ENCODE measurements at regions not wholly inside any gene's neighbourhood (a gene's known extent, or its start where the extent isn't known, plus 50 kb on each side); places are given as distances from the start of the nearest gene placed in this dataset.

- Mint-ChIP-seq H3K9me3 (no peaks in the 10 kb centered on the region), H3K27me3 (ENCODE audit: low read depth) (peaks cover 20% of the 10 kb centered on the region), H3K36me3 (no peaks in the 10 kb centered on the region), H3K27ac (no peak overlapping the region), H3K4me3 (no peak overlapping the region), H3K4me1 (peaks cover 2% of the 10 kb centered on the region)
- TF ChIP-seq CTCF (IDR thresholded peaks at IDR 0.05; ENCODE audit: unreplicated experiment), result no peak
- no peak for DNase-seq (ENCODE audit: low spot score in 2 of 2, unreplicated experiment in 2 of 2)
These were observed 214.2 kb upstream of the TMEM132C start for GRCh38 chr12:128052777-128053176.

GRCh38 chr12:128055567-128055966 lies 211.4 kb upstream of the TMEM132C start:
- Mint-ChIP-seq H3K36me3 (no peaks in the 10 kb centered on the region), H3K4me3 (no peak overlapping the region), H3K27ac (no peak overlapping the region), H3K27me3 (ENCODE audit: low read depth) (peaks cover 8% of the 10 kb centered on the region), H3K4me1 (peaks cover 2% of the 10 kb centered on the region), H3K9me3 (no peaks in the 10 kb centered on the region)
- no peak for TF ChIP-seq CTCF (IDR thresholded peaks at IDR 0.05; ENCODE audit: unreplicated experiment)
- no peak for DNase-seq (ENCODE audit: low spot score in 2 of 2, unreplicated experiment in 2 of 2)

GRCh38 chr12:128056136-128056801 lies 210.7 kb upstream of the TMEM132C start:
- DNase-seq (ENCODE audit: low spot score in 2 of 2, unreplicated experiment in 2 of 2), result no peak
- no peaks in the 10 kb centered on the region for H3K9me3 Mint-ChIP-seq
- peaks cover 2% of the 10 kb centered on the region for H3K4me1 Mint-ChIP-seq
- peaks cover 8% of the 10 kb centered on the region for H3K27me3 Mint-ChIP-seq (ENCODE audit: low read depth)
- TF ChIP-seq CTCF (IDR thresholded peaks at IDR 0.05; ENCODE audit: unreplicated experiment), result no peak
- H3K36me3 Mint-ChIP-seq, result no peaks in the 10 kb centered on the region
- H3K27ac Mint-ChIP-seq, result no peak overlapping the region
- H3K4me3 Mint-ChIP-seq, result no peak overlapping the region

- no peak for DNase-seq (ENCODE audit: low spot score in 2 of 2, unreplicated experiment in 2 of 2)
- no peak for TF ChIP-seq CTCF (IDR thresholded peaks at IDR 0.05; ENCODE audit: unreplicated experiment)
- Mint-ChIP-seq H3K27ac (no peak overlapping the region), H3K27me3 (ENCODE audit: low read depth) (peaks cover 8% of the 10 kb centered on the region), H3K36me3 (no peaks in the 10 kb centered on the region), H3K9me3 (no peaks in the 10 kb centered on the region), H3K4me1 (peaks cover 2% of the 10 kb centered on the region), H3K4me3 (no peak overlapping the region)
These were observed 209.4 kb upstream of the TMEM132C start for GRCh38 chr12:128057586-128057985.

GRCh38 chr12:128059621-128060370 lies 207.2 kb upstream of the TMEM132C start:
- no peak for DNase-seq (ENCODE audit: low spot score in 2 of 2, unreplicated experiment in 2 of 2)
- H3K27me3 Mint-ChIP-seq (ENCODE audit: low read depth), result peaks cover 10% of the 10 kb centered on the region
- H3K4me1 Mint-ChIP-seq, result peaks cover 2% of the 10 kb centered on the region
- H3K27ac Mint-ChIP-seq, result no peak overlapping the region
- H3K9me3 Mint-ChIP-seq, result no peaks in the 10 kb centered on the region
- TF ChIP-seq CTCF (IDR thresholded peaks at IDR 0.05; ENCODE audit: unreplicated experiment), result no peak
- H3K36me3 Mint-ChIP-seq, result no peaks in the 10 kb centered on the region
- no peak overlapping the region for H3K4me3 Mint-ChIP-seq

All from mesothelial cell of epicardium (in vitro differentiated cells).